ENCODE measurements at regions not wholly inside any gene's neighbourhood (a gene's known extent, or its start where the extent isn't known, plus 50 kb on each side); places are given as distances from the start of the nearest gene placed in this dataset.

DNA sequence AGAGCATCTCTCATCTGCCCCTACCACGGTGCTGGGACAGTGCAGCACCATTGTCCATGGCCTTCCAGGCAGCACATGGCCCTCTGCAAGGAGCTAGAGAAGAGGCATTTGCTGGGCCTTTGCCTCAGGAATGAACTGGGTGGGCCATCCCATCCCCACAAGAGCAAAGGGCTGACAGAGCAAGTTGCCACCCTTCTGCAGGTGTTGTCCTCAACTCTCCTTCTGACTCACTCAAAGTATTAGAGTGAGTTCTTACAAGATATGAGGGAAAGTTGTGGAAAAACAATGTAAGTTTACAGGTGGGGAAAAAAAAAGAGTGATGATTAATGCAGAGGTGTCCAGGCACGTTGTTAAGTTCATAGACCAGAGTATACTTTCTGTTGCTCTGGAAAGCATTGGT is 261.2 kb downstream of the SKIDA1 start:
- DNase-seq (ENCODE audit: low spot score): peak; percentile 76

GRCh38 chr10:21263839-21264238 is 261.6 kb downstream of the SKIDA1 start:
- no peak for DNase-seq (ENCODE audit: low spot score)

DNA sequence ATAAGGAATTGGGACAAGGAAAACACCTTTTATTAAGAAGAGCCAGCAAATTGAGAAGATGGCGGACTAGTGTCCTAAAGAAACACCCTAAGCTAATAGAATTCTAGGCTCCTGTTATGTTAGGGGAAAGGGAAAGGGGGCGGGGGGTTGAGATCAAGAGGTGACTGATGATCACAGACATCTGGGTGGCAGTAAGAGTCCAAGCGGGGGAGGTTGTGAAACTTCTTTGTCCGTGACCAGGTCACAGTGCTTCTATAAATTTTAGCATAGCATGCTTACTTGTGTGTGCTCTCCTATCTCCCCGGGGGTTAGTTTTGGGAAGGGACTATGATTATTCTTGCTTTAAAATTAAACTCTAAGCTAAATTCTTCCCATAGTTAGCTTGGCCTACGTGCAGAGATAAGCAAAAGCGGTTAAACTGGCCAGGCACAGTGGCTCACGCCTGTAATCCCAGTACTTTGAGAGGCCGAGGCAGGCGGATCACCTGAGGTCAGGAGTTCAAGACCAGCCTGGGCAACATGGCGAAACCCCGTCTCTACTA is 262.1 kb downstream of the SKIDA1 start:
- no peak for DNase-seq (ENCODE audit: low spot score)

DNA sequence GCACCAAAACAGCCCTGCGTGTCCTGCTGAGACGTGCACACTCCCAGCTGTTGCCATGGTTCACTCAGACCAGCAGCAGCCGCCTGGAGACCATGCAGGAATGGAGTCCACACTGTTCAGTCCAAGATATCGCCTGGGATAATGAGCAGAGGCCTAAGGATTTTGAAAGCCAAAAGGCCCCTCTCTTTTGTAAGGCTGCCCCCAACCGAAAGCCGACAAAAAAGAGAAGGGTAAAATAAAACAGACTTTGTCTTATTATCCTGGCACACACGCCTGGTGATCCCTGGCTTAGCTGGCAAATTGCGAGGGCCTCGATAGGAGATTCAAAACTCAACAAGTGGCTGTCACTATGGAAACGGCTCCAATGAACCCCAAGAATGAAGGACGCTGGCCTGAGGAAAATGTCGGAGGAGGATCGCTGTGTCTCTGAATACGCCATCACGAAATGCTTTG is 263.6 kb downstream of the SKIDA1 start:
- peak; percentile 43 for DNase-seq (ENCODE audit: low spot score)

DNA sequence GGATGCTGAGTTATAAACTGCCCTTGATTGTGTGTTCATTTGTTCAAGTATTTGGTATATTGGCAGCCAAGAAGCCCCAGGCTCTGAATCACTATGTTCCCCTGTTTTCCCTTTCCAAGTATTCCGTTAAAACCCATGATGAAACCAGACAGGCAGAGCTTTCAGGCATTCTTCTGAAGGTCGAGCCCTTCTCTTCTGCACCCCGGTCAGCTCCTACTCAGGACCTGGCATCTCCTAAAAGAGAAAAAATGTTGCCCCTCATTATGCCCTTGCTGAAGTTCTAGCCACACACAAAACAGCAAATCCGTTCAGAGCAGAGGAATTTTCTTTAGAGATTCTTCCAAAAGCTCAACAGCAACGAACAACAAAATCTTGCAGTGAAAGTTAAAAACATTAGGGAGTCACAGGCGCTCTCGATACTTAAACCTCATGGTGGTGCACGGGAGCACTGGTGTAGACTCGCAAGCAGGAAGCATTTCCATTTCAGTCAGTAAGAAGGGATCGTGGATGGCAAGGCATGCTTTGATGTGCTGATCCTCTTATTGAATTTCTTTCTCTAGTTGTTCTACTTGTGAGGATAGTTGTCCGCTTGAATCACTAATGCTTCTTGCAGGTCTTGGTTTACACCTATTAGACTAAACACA is 264.9 kb downstream of the SKIDA1 start:
- no peak for DNase-seq (ENCODE audit: low spot score)

- no peak for DNase-seq (ENCODE audit: low spot score)
These were observed 265.4 kb downstream of the SKIDA1 start for GRCh38 chr10:21260066-21260465.

DNA sequence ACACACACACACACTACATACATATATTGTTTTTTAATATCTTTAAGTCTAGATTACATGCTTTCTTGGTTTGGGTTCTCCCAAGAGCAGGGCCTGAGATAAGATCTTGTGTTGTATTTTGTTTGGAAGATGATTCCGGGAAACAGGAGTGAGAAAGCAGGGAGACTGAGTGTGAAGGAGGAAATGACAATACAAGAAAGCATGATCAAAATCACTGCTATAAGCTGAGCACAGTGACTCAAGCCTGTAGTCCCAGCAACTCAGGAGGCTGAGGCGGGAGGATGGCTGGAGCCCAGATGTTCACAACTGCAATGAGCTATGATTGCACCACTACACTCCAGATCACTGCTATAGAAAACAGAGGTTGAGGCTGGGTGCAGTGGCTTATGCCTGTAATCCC is 267.6 kb downstream of the SKIDA1 start:
- peak; percentile 49 for DNase-seq (ENCODE audit: low spot score)

- DNase-seq (ENCODE audit: low spot score): peak; percentile 0
These were observed 268.3 kb downstream of the SKIDA1 start for GRCh38 chr10:21257191-21257590.

- peak; percentile 5 for DNase-seq (ENCODE audit: low spot score)
These were observed 276.0 kb downstream of the SKIDA1 start for GRCh38 chr10:21249435-21249834.

- DNase-seq (ENCODE audit: low spot score): no peak
These were observed 277.9 kb downstream of the SKIDA1 start for GRCh38 chr10:21247592-21247991.

GRCh38 chr10:21246178-21246577 is 279.3 kb downstream of the SKIDA1 start:
- DNase-seq (ENCODE audit: low spot score): no peak

GRCh38 chr10:21243748-21244257 is 281.7 kb downstream of the SKIDA1 start:
- no peak for DNase-seq (ENCODE audit: low spot score)

DNA sequence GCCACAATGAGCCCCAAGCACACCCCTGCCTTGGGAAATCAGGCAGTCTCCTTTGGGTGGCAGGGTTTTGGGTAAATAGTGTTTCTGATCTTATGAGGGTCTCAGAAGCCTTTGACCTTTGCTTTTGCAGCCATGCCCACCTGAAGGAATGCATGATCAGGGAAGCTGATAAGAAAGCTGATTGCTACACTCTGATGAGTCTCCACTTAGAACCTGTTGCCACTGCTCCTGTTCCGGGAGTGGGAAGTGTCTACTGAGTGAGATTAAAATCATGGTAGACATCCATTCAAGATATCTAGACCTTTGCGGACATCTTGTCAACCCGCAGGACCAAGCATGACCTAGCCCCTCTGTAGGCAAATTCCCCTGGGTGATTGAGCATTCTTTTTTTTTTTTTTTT is 282.6 kb downstream of the SKIDA1 start:
- no peak for DNase-seq (ENCODE audit: low spot score)

GRCh38 chr10:21238717-21239116 is 286.8 kb downstream of the SKIDA1 start:
- DNase-seq (ENCODE audit: low spot score): no peak

DNA sequence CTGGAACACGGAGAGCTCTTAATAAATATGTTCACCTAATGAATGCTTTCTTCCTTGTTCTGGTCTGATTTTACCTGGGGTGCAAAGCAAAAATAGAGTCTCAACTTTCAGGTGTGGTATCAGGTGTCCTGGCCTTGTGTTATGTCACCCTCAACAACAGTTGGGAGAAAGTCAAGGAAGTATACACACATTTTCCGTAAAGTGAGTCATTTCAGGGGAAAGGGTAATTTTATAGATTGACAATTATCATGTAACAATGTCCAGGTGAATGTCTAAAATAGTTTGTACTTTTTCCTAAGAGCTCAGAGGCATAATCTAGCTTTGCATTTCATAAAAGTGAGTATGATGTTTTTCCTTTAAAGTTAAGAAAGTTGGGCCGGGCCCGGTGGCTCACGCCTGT is 287.4 kb downstream of the SKIDA1 start:
- DNase-seq (ENCODE audit: low spot score): no peak

DNA sequence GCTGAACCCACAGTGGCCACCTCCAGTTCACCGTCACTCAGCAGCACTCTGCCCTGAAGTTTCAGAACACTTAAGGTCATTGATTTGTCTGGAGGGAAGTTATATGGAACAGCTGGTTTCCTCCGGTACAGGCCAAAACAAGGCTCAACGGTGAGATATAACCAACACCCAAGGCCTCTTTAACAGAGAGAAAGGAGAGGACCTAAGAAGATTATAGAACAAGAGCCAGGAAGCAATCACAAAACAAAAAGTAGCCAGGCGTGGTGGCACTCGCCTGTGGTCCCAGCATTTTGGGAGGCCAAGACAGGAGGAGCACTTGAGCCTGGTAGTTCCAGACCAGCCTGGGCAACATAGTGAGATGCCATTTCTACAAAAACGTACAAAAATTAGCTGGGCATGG is 290.7 kb downstream of the SKIDA1 start:
- DNase-seq (ENCODE audit: low spot score): no peak

DNA sequence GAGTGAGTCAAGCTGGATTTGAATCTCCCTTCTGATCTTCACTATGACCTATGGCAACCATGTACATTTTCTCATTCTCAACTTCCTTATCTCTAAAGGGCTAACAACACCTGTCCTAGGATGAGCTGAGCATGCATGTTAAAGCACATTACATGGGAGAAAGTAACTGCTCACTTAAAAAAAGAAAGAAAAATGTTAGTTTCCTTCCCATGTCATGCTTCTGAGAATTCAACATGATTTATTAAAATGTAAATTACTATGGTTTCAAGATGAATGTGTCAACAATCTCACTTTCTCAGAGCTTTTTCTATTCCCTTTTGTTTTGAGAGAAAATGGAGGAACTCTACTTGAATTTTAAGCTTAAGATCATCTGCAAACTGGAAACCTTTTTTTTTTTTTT is 295.3 kb downstream of the SKIDA1 start:
- DNase-seq (ENCODE audit: low spot score): no peak

DNA sequence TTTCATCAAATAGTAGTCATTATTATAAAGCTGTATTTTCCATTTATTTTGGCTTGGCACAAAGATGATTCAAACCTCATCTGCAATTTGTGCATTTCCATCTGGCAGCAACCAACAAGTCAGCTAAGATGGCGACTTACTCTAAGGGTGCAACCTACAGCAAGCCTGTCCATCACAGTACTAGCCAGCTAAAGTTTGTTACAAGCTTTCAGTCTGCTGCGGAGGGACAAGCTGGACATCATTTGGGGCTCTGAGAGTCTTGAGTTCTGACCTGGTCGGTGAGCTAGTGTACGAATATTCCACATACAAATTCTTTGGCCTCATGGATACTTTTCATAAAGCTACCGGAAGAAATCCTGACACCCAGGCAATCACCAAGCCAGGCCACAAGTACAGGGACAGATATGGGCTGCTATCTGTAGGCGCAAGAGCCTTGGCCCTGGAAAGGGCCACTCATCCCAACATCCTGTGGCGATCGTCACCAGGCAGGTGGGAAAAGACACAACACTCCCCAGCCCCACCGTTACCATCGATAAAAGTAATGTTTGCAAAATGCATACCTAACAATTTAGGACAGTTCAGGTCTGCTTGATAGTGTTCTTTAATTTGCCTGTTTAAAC is 307.6 kb downstream of the SKIDA1 start:
- DNase-seq (ENCODE audit: low spot score): no peak

DNA sequence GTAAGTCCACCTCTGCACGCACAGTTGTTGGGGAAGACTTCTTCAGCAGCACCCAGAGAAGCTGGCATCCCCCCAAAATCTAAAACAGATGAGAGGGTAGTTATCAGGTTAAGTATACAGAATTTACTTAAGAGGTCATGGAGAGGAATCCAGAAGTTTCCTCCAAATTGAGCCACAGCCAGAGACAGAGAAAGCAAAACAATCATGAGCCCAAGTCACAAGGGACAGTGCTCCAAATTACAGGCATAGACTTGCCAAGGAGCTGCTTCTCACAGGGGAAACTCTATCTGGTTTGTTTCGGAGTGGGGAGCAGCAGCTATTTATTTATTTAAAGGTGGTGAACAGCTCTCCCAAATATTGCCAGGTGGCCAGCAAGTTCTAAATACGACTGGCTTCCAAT is 308.4 kb downstream of the SKIDA1 start:
- no peak for DNase-seq (ENCODE audit: low spot score)

DNA sequence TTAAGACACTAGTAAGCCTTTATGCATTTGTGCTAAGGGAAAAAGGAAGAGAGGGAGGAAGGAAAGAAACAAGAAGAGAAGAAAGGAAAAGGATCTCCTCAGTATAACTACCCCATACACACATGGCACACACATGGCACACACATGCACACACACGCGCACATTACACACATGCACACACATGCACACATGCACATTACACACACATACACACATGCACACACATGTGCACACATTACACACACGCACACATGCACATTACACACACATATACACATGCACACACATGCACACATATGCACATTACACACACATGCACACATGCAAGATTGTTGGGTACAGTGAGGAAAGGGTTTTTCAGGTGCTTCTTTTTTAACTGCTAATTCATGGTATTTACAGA is 311.2 kb downstream of the SKIDA1 start:
- DNase-seq (ENCODE audit: low spot score): no peak

- no peak for DNase-seq (ENCODE audit: low spot score)
These were observed 312.1 kb downstream of the SKIDA1 start for GRCh38 chr10:21213381-21213780.

- no peak for DNase-seq (ENCODE audit: low spot score)
These were observed 312.6 kb downstream of the SKIDA1 start for GRCh38 chr10:21212912-21213311.

DNA sequence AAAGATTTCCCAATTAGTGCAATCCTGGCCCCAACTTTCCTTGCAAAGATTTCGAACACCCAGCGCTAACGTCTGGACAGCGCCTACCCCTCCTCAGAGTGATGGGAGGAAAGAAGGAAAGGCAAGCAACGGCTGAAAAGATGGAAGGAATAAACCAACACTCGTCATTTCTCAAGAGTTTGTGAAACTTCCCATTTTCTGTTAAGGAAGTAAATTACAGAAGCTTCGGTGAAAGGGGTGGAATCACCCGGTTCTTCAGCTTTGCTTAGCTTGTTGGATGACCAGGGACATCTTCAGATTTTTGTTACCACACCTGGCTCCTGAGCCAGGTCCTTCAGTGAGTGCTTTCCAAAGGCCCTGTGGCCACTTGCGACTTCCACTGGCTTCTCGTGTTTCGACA is 313.1 kb downstream of the SKIDA1 start:
- DNase-seq (ENCODE audit: low spot score): no peak
